Endothelial cell (in vitro differentiated cells): ENCODE measurements at regions not wholly inside any gene's neighbourhood (a gene's known extent, or its start where the extent isn't known, plus 50 kb on each side); places are given as distances from the start of the nearest gene placed in this dataset.

Experiments
- DNase-seq: peaks from one replicate; pipeline ENCODE4 v3.0.0; 2021; ENCODE audit warnings: low spot score
- H3K27ac Mint-ChIP-seq: one replicate; pipeline ENCODE4 v1.8.0; 2021; ENCODE audit warnings: mixed read lengths, inconsistent platforms; ENCODE audit not compliant: unreplicated experiment
- H3K27me3 Mint-ChIP-seq: one replicate; pipeline ENCODE4 v1.8.0; 2021; ENCODE audit warnings: mild to moderate bottlenecking, moderate library complexity, mixed read lengths, inconsistent platforms; ENCODE audit not compliant: unreplicated experiment
- H3K36me3 Mint-ChIP-seq: one replicate; pipeline ENCODE4 v1.8.0; 2021; ENCODE audit warnings: mild to moderate bottlenecking, low read depth, mixed read lengths, inconsistent platforms; ENCODE audit not compliant: unreplicated experiment
- H3K4me1 Mint-ChIP-seq: one replicate; pipeline ENCODE4 v1.8.0; 2021; ENCODE audit warnings: mild to moderate bottlenecking, mixed read lengths, inconsistent platforms; ENCODE audit not compliant: unreplicated experiment
- H3K4me3 Mint-ChIP-seq: one replicate; pipeline ENCODE4 v1.8.0; 2021; ENCODE audit warnings: mild to moderate bottlenecking, mixed read lengths, inconsistent platforms; ENCODE audit not compliant: unreplicated experiment
- H3K9me3 Mint-ChIP-seq: one replicate; pipeline ENCODE4 v1.8.0; 2021; ENCODE audit warnings: mixed read lengths, inconsistent platforms; ENCODE audit not compliant: unreplicated experiment
- CTCF ChIP-seq: fragments of 200-600 bp; sonication (generic); IDR thresholded peaks from one replicate; pipeline ENCODE4 v1.5.0; 2021; ENCODE audit warnings: antibody characterized with exemption; ENCODE audit not compliant: unreplicated experiment

GRCh38 chr20:10873026-10873425 lies 199.2 kb upstream of the JAG1 start:
- no peaks in the 10 kb centered on the region for H3K27me3 Mint-ChIP-seq
- H3K36me3 Mint-ChIP-seq = no peaks in the 10 kb centered on the region
- no peaks in the 10 kb centered on the region for H3K4me1 Mint-ChIP-seq
- no peak overlapping the region for H3K4me3 Mint-ChIP-seq
- no peaks in the 10 kb centered on the region for H3K9me3 Mint-ChIP-seq
- no peak for TF ChIP-seq CTCF
- no peak for DNase-seq
- no peak overlapping the region for H3K27ac Mint-ChIP-seq

GRCh38 chr20:10875653-10876052 lies 201.9 kb upstream of the JAG1 start:
- H3K36me3 Mint-ChIP-seq = no peaks in the 10 kb centered on the region
- no peaks in the 10 kb centered on the region for H3K4me1 Mint-ChIP-seq
- no peak overlapping the region for H3K27ac Mint-ChIP-seq
- DNase-seq = no peak
- TF ChIP-seq CTCF = no peak
- no peaks in the 10 kb centered on the region for H3K27me3 Mint-ChIP-seq
- no peaks in the 10 kb centered on the region for H3K9me3 Mint-ChIP-seq
- no peak overlapping the region for H3K4me3 Mint-ChIP-seq

- DNase-seq = no peak
- Mint-ChIP-seq H3K36me3 (no peaks in the 10 kb centered on the region), H3K27me3 (peaks cover under 1% of the 10 kb centered on the region), H3K9me3 (no peaks in the 10 kb centered on the region), H3K4me1 (no peaks in the 10 kb centered on the region), H3K27ac (no peak overlapping the region), H3K4me3 (no peak overlapping the region)
- TF ChIP-seq CTCF = no peak
Observed at GRCh38 chr20:10876558-10876957, 202.8 kb upstream of the JAG1 start.

- peaks cover 3% of the 10 kb centered on the region for H3K27me3 Mint-ChIP-seq
- no peaks in the 10 kb centered on the region for H3K4me1 Mint-ChIP-seq
- H3K4me3 Mint-ChIP-seq = no peak overlapping the region
- no peak overlapping the region for H3K27ac Mint-ChIP-seq
- no peak for DNase-seq
- no peak for TF ChIP-seq CTCF
- H3K36me3 Mint-ChIP-seq = no peaks in the 10 kb centered on the region
- H3K9me3 Mint-ChIP-seq = no peaks in the 10 kb centered on the region
Observed at GRCh38 chr20:10877342-10877741, 203.5 kb upstream of the JAG1 start.

- Mint-ChIP-seq H3K27ac (no peak overlapping the region), H3K4me3 (no peak overlapping the region), H3K9me3 (no peaks in the 10 kb centered on the region), H3K36me3 (no peaks in the 10 kb centered on the region), H3K27me3 (peaks cover 3% of the 10 kb centered on the region), H3K4me1 (no peaks in the 10 kb centered on the region)
- no peak for DNase-seq
- TF ChIP-seq CTCF = no peak
Observed at GRCh38 chr20:10883166-10883565, 209.4 kb upstream of the JAG1 start.
